GM12891 (cell line): ENCODE measurements at regions not wholly inside any gene's neighbourhood (a gene's known extent, or its start where the extent isn't known, plus 50 kb on each side); places are given as distances from the start of the nearest gene placed in this dataset.

ENCODE experiments used
- POLR2A ChIP-seq: IDR thresholded peaks from 2 replicates; pipeline ENCODE4 v1.6.1; 2011; ENCODE audit warnings: low read depth, low read length, control low read depth
- POLR2AphosphoS5 ChIP-seq: IDR thresholded peaks from 2 replicates; pipeline ENCODE4 v1.6.1; 2011; ENCODE audit warnings: low read depth, low read length, control low read depth
- POU2F2 ChIP-seq: IDR thresholded peaks from 2 replicates; pipeline ENCODE4 v1.6.1; 2011; ENCODE audit warnings: low read depth, mild to moderate bottlenecking, control low read depth, low read length, moderate library complexity
- TAF1 ChIP-seq: IDR thresholded peaks from 2 replicates; pipeline ENCODE4 v1.6.1; 2011; ENCODE audit warnings: low read depth, low read length, control low read depth

GRCh38 chr6:76262240-76262639 lies 189.8 kb upstream of the IMPG1 start:
- no peak for TF ChIP-seq POLR2A
- no peak for TF ChIP-seq TAF1
- TF ChIP-seq POLR2AphosphoS5, result no peak
- TF ChIP-seq POU2F2, result no peak
